ENCODE measurements at regions not wholly inside any gene's neighbourhood (a gene's known extent, or its start where the extent isn't known, plus 50 kb on each side); places are given as distances from the start of the nearest gene placed in this dataset.

DNA sequence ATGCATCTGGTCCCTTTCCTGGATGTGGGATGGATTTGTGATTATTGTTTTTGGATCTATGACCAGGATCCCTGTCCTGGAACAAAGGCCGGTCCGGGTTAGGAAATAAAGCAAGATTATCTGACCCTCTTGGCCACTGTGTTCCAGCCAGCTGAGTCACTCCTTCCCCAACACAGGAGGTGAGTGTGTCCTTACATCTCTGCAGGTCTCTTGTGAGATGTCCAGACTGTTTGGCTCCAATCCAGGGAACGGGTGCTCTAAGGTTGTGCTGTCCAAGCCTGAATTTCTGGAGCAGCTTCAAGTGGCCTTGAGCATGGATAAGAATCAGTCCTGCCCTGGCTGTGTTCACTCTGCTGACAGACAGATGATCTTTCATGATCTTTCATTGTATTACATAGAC, 136.5 kb upstream of the CCL2 start:
- Histone ChIP-seq H3K27me3 (ENCODE audit: control insufficient read depth in 3 of 3, insufficient read depth in 3 of 3, low read length in 2 of 3) (peaks cover 0 to 3% (median 0%) of the 10 kb centered on the region in 3 donors), H3K4me3 (no peak overlapping the region), H3K9me3 (ENCODE audit: control insufficient read depth in 4 of 4, insufficient read depth in 3 of 4, low read length in 3 of 4) (peaks cover 0 to 2% (median 0%) of the 10 kb centered on the region in 4 donors), H3K9ac (ENCODE audit: insufficient read depth in 1 of 2, low read length in 2 of 2) (no peak overlapping the region), H3K27ac (ENCODE audit: low read depth in 1 of 2, low read length in 1 of 2) (no peak overlapping the region), H3K4me1 (ENCODE audit: control insufficient read depth in 5 of 5, insufficient read depth in 5 of 5, low read length in 5 of 5) (peaks cover 0 to 2% (median 0%) of the 10 kb centered on the region in 5 donors), H3K36me3 (ENCODE audit: control insufficient read depth in 4 of 4, insufficient read depth in 4 of 4, low read length in 4 of 4) (no peaks in the 10 kb centered on the region)
- ATAC-seq (ENCODE audit: insufficient read depth, low FRiP score), result no peak
- 64 to 73% methylated on average over 3 of the region's 3 CpGs for WGBS, 2 donors
- TF ChIP-seq, protein P1, sequence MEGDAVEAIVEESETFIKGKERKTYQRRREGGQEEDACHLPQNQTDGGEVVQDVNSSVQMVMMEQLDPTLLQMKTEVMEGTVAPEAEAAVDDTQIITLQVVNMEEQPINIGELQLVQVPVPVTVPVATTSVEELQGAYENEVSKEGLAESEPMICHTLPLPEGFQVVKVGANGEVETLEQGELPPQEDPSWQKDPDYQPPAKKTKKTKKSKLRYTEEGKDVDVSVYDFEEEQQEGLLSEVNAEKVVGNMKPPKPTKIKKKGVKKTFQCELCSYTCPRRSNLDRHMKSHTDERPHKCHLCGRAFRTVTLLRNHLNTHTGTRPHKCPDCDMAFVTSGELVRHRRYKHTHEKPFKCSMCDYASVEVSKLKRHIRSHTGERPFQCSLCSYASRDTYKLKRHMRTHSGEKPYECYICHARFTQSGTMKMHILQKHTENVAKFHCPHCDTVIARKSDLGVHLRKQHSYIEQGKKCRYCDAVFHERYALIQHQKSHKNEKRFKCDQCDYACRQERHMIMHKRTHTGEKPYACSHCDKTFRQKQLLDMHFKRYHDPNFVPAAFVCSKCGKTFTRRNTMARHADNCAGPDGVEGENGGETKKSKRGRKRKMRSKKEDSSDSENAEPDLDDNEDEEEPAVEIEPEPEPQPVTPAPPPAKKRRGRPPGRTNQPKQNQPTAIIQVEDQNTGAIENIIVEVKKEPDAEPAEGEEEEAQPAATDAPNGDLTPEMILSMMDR (IDR thresholded peaks at IDR 0.05; ENCODE audit: control extremely low read depth, extremely low read depth), result no peak
- DNase-seq, result no peak

DNA sequence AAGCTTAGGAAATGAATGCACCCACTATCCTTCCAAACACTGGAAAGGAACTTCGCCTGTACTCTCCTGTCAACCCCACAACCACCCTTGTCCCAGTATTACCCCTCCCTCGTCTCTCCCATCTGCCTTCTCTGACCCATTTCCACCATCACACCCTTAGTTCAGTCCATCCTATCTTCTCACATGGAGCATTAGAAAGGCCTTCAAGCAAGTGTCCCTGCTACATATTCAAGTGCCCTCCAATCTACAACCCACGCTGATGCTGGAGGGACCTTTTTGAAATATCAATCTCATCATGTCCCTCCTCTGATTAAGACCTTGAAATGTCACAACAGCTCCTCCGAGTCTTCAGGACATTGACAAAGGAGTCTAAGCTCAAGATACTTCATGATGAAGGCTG, 133.8 kb upstream of the CCL2 start:
- Histone ChIP-seq H3K9me3 (ENCODE audit: control insufficient read depth in 4 of 4, insufficient read depth in 3 of 4, low read length in 3 of 4) (peaks cover 0 to 2% (median 0%) of the 10 kb centered on the region in 4 donors), H3K36me3 (ENCODE audit: control insufficient read depth in 4 of 4, insufficient read depth in 4 of 4, low read length in 4 of 4) (no peaks in the 10 kb centered on the region), H3K27me3 (ENCODE audit: control insufficient read depth in 3 of 3, insufficient read depth in 3 of 3, low read length in 2 of 3) (peaks cover 0 to 5% (median 0%) of the 10 kb centered on the region in 3 donors), H3K27ac (ENCODE audit: low read depth in 1 of 2, low read length in 1 of 2) (no peak overlapping the region), H3K4me3 (no peak overlapping the region), H3K9ac (ENCODE audit: insufficient read depth in 1 of 2, low read length in 2 of 2) (no peak overlapping the region), H3K4me1 (ENCODE audit: control insufficient read depth in 5 of 5, insufficient read depth in 5 of 5, low read length in 5 of 5) (peaks cover 0 to 2% (median 0%) of the 10 kb centered on the region in 5 donors)
- ATAC-seq (ENCODE audit: insufficient read depth, low FRiP score) (no peak), DNase-seq (no peak)
- 72 to 82% methylated on average over 4 of the region's 4 CpGs for WGBS, 2 donors
- TF ChIP-seq, protein P1 (IDR thresholded peaks at IDR 0.05; ENCODE audit: control extremely low read depth, extremely low read depth), result no peak

DNA sequence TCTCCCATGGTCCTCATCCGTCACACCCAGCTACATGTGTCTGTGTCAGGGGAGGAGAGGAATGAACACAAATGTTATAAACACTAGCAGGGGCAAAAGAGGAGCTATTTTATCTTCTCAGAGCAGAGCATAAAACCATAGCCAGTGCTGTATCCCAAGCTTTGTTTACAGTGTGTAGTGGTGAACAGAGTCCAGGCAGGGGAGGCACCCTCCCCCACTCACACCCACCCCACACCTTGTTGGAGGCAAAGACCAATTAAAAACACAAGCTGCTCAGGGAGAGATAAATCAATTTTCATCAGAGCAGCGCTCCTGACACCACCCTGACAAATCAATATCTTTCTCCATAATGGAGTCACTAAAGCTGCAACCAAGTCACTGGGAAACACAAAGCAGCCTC, 132.6 kb upstream of the CCL2 start:
- TF ChIP-seq, protein P1 (IDR thresholded peaks at IDR 0.05; ENCODE audit: control extremely low read depth, extremely low read depth), result no peak
- H3K27ac ChIP-seq (ENCODE audit: low read depth in 1 of 2, low read length in 1 of 2), result no peak overlapping the region
- H3K27me3 ChIP-seq (ENCODE audit: control insufficient read depth in 3 of 3, insufficient read depth in 3 of 3, low read length in 2 of 3), result peaks cover 0 to 5% (median 0%) of the 10 kb centered on the region in 3 donors
- peaks cover 0 to 2% (median 0%) of the 10 kb centered on the region in 4 donors for H3K9me3 ChIP-seq (ENCODE audit: control insufficient read depth in 4 of 4, insufficient read depth in 3 of 4, low read length in 3 of 4)
- no peaks in the 10 kb centered on the region for H3K36me3 ChIP-seq (ENCODE audit: control insufficient read depth in 4 of 4, insufficient read depth in 4 of 4, low read length in 4 of 4)
- H3K4me3 ChIP-seq, result no peak overlapping the region
- H3K9ac ChIP-seq (ENCODE audit: insufficient read depth in 1 of 2, low read length in 2 of 2), result no peak overlapping the region
- 82 to 89% methylated on average over 2 of the region's 2 CpGs for WGBS, 2 donors
- DNase-seq (no peak), ATAC-seq (ENCODE audit: insufficient read depth, low FRiP score) (no peak)
- peaks cover 0 to 2% (median 0%) of the 10 kb centered on the region in 5 donors for H3K4me1 ChIP-seq (ENCODE audit: control insufficient read depth in 5 of 5, insufficient read depth in 5 of 5, low read length in 5 of 5)

- Histone ChIP-seq H3K27me3 (ENCODE audit: control insufficient read depth in 3 of 3, insufficient read depth in 3 of 3, low read length in 2 of 3) (peaks cover 0 to 9% (median 0%) of the 10 kb centered on the region in 3 donors), H3K4me1 (ENCODE audit: control insufficient read depth in 5 of 5, insufficient read depth in 5 of 5, low read length in 5 of 5) (no peaks in the 10 kb centered on the region), H3K36me3 (ENCODE audit: control insufficient read depth in 4 of 4, insufficient read depth in 4 of 4, low read length in 4 of 4) (no peaks in the 10 kb centered on the region), H3K4me3 (no peak overlapping the region), H3K9ac (ENCODE audit: insufficient read depth in 1 of 2, low read length in 2 of 2) (no peak overlapping the region), H3K27ac (ENCODE audit: low read depth in 1 of 2, low read length in 1 of 2) (no peak overlapping the region), H3K9me3 (ENCODE audit: control insufficient read depth in 4 of 4, insufficient read depth in 3 of 4, low read length in 3 of 4) (no peaks in the 10 kb centered on the region)
- no peak for ATAC-seq (ENCODE audit: insufficient read depth, low FRiP score)
- no peak for DNase-seq
- WGBS, 2 donors, result 83 to 85% methylated on average over 6 of the region's 6 CpGs
- TF ChIP-seq, protein P1 (IDR thresholded peaks at IDR 0.05; ENCODE audit: control extremely low read depth, extremely low read depth), result no peak
Measured at GRCh38 chr17:34125010-34125409, 130.1 kb upstream of the CCL2 start.

Measured in lung (tissue), 11 donors.